Ishikawa (cell line): ENCODE measurements at regions not wholly inside any gene's neighbourhood (a gene's known extent, or its start where the extent isn't known, plus 50 kb on each side); places are given as distances from the start of the nearest gene placed in this dataset.

Experiments used
- CEBPB ChIP-seq: IDR thresholded peaks from 2 replicates; pipeline ENCODE4 v1.6.1; 2012
- EGR1 ChIP-seq: IDR thresholded peaks from 2 replicates; pipeline ENCODE4 v1.6.1; 2012
- EP300 ChIP-seq: IDR thresholded peaks from 2 replicates; pipeline ENCODE4 v1.6.1; 2012; ENCODE audit warnings: borderline replicate concordance
- MAX ChIP-seq: IDR thresholded peaks from 2 replicates; pipeline ENCODE4 v1.6.1; 2012
- NFIC ChIP-seq: IDR thresholded peaks from 2 replicates; pipeline ENCODE4 v1.6.1; 2012
- RAD21 ChIP-seq: IDR thresholded peaks from 2 replicates; pipeline ENCODE4 v1.6.1; 2012; ENCODE audit warnings: low read depth
- REST ChIP-seq: IDR thresholded peaks from 2 replicates; pipeline ENCODE4 v1.6.1; 2012; ENCODE audit warnings: low read depth, mild to moderate bottlenecking
- TAF1 ChIP-seq: IDR thresholded peaks from 2 replicates; pipeline ENCODE4 v1.6.1; 2012; ENCODE audit warnings: low read depth, mild to moderate bottlenecking
- TCF12 ChIP-seq: IDR thresholded peaks from 2 replicates; pipeline ENCODE4 v1.6.1; 2012; ENCODE audit warnings: low read depth
- TEAD4 ChIP-seq: IDR thresholded peaks from 2 replicates; pipeline ENCODE4 v1.6.1; 2012

GRCh38 chr14:49405291-49405690 is 180.9 kb downstream of the RPS29 start:
- TF ChIP-seq RAD21 (no peak), EP300 (no peak), EGR1 (no peak), NFIC (no peak), CEBPB (no peak), TCF12 (no peak), TEAD4 (no peak), REST (no peak), MAX (no peak), TAF1 (no peak)
